Pancreas (tissue), 10 donors: ENCODE measurements at regions not wholly inside any gene's neighbourhood (a gene's known extent, or its start where the extent isn't known, plus 50 kb on each side); places are given as distances from the start of the nearest gene placed in this dataset.

Experiments
- ATAC-seq, 4 donors: fragments of 200-7000 bp; cut with Tn5 transposase; one replicate each; pipeline versions ENCODE4 v1.8.0 to v1.9.1; 2020; ENCODE audit warnings: mild to moderate bottlenecking in 4 of 4, moderate library complexity in 4 of 4
- DNase-seq, 6 donors: peaks; one replicate each; pipeline ENCODE4 v3.0.0-alpha.2; 2020
- FAIRE-seq: peaks from 2 replicates; lab custom pipeline; 2012; peaks lifted over from hg19 to GRCh38; lab: Jason Lieb, UNC
- H3K27ac ChIP-seq, 4 donors: fragments of 200-600 bp; sonication (generic); 1 replicate in 3 of 4; 2 replicates in 1 of 4; pipeline versions ENCODE4 v1.5.0 to v1.8.0; 2020
- H3K27me3 ChIP-seq, 4 donors: fragments of 200-600 bp; one replicate each; pipeline ENCODE4 v1.8.0; 2021
- H3K36me3 ChIP-seq, 3 donors: fragments of 200-600 bp; sonication (generic) in 1 of 3; one replicate each; pipeline versions ENCODE4 v1.5.0 to v1.8.0; 2020 to 2021
- H3K4me1 ChIP-seq, 3 donors: fragments of 200-600 bp; one replicate each; pipeline ENCODE4 v1.8.0; 2021
- H3K4me3 ChIP-seq, 4 donors: fragments of 200-600 bp; sonication (generic) in 2 of 4; one replicate each; pipeline versions ENCODE4 v1.5.0 to v1.8.0; 2020 to 2021
- H3K9me3 ChIP-seq, 4 donors: fragments of 200-600 bp; one replicate each; pipeline ENCODE4 v1.8.0; 2021
- CTCF ChIP-seq, 4 donors: fragments of 200-600 bp; sonication (generic) in 3 of 4; IDR thresholded peaks; one replicate each; pipeline versions ENCODE4 v1.5.0 to v1.8.0; 2021; ENCODE audit warnings: antibody characterized with exemption in 4 of 4
- WGBS, 2 donors: extraction: QIAGEN DNeasy Blood & Tissue Kit; methylation state at CpG; one replicate each; pipeline ENCODE4 v1.1.7; 2013; 5-methylcytosine and 5-hydroxymethylcytosine counted together
- intact Hi-C, 3 donors: fragments of 100-400 bp; cut with DNase I; formaldehyde crosslinking; loops; one replicate each; pipeline versions ENCODE4 v1.11.1 to v1.14.2; 2022
- donor health status: healthy with polysubstance abuse.
- donor health status: DM: no; HTN: no; CAD: no; lungs with moderate emphysema.
- donor health status: DM: no; HTN: no; CAD: no.
- donor health status: control.
- donor health status: control.
- donor health status: Bipolar disorder and iron deficiency.
- donor health status: DM: yes; HTN: yes; CAD: no.
- donor health status: DM: no; HTN: no; CAD: no.
- donor health status: DM: no; HTN: no; CAD: no.
- donor health status: DM: yes; HTN: yes; CAD: no.

DNA sequence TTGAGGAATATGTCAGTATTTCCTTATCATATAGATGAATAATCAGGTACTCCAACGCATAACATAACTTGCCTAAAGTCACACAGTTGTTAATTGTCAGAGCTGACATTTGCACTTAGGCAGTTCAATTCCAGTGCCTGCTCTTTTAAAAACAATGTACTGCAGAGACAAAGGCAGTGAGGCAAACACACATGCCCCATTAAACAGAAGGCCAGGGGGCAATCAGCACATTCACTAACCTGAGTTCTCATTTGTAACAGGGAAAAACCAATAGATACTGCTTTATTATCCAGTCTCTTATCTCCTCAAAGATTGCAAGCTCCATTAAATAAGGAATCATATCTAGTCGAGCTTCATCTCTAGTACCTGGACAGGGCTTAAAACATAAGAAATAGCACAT, 1017.4 kb downstream of the SQOR start:
- no peak for FAIRE-seq
- no peaks in the 10 kb centered on the region for H3K27me3 ChIP-seq
- DNase-seq = no peak

GRCh38 chr15:46654993-46655392, 1020.2 kb downstream of the SQOR start:
- no peaks in the 10 kb centered on the region for H3K4me1 ChIP-seq
- DNase-seq = no peak
- no peak for FAIRE-seq
- no peak overlapping the region for H3K4me3 ChIP-seq
- no peaks in the 10 kb centered on the region for H3K27me3 ChIP-seq
- no peak overlapping the region for H3K27ac ChIP-seq
- no peaks in the 10 kb centered on the region for H3K9me3 ChIP-seq
- WGBS, 2 donors = 52 to 57% methylated on average over 2 of the region's 2 CpGs
- intact Hi-C loops = no loop called here
- no peak for ATAC-seq
- H3K36me3 ChIP-seq = no peaks in the 10 kb centered on the region
- no peak for TF ChIP-seq CTCF (IDR thresholded peaks at IDR 0.05)

More for the DNA sequence above, 1017.4 kb downstream of the SQOR start:
- 42 to 43% methylated on average over 2 of the region's 2 CpGs for WGBS, 2 donors
- no peak for TF ChIP-seq CTCF (IDR thresholded peaks at IDR 0.05)
- Histone ChIP-seq H3K27ac (no peak overlapping the region), H3K9me3 (no peaks in the 10 kb centered on the region), H3K4me1 (no peaks in the 10 kb centered on the region), H3K36me3 (no peaks in the 10 kb centered on the region), H3K4me3 (no peak overlapping the region)
- intact Hi-C loops = no loop called here
- ATAC-seq = no peak

DNA sequence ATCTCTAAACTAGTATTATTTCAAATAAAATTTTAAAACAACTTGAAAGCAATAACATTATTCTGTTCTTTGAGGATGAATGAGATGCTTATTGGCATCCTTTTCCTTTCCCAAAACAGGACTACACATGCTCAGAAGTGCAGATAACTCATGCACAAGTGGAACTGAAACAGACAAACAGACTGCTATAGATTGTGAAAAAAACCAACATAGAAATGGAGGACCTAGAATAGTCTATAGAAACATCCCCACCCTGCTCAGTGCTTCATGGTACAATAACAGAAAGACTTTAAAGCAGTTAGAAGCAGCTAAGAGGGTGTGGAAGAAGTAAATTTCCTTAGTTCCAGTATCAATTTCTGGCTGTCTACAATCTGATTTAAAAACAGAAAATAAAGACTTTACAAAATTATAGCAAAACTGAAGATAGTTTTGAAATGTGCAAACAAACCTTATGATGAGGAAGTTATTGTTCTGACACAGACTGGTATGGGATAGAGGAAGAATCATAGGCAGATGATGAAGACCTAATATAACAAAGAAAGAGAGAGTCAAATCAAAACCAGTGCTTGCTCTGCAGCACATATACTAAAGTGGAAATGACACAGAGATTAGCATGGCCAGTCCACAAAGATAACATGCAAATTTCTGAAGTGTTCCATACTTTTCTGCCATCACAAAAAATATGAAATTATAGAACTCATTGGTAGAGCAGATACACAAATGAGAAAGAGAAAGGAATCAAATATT, 1025.4 kb downstream of the SQOR start:
- no peak for DNase-seq

DNA sequence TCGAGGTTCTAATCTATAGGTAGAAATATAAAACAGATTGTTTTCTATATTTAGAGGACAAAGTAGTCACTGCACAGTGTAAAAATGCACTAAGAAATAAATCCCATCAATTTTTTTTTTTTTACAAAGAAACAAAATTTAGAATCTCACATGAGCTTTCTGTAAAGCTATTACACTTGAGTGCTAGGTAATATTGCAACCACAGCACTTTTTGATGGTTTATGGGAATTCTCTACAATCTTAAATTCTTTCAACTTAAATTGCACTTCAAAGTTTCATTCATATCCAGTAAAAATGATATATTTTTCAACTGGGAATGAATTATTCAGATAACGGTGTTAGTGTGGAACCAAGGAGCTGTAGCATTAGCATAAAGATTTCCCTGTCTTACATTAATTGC, 1035.4 kb downstream of the SQOR start:
- H3K27me3 ChIP-seq = no peaks in the 10 kb centered on the region
- H3K9me3 ChIP-seq = no peaks in the 10 kb centered on the region
- H3K4me3 ChIP-seq = no peak overlapping the region
- no peak for FAIRE-seq
- DNase-seq = no peak
- no peak for TF ChIP-seq CTCF (IDR thresholded peaks at IDR 0.05)
- 78 to 82% methylated on average over 2 of the region's 2 CpGs for WGBS, 2 donors
- no peaks in the 10 kb centered on the region for H3K4me1 ChIP-seq
- intact Hi-C loops = no loop called here
- ATAC-seq = no peak
- no peak overlapping the region for H3K27ac ChIP-seq
- no peaks in the 10 kb centered on the region for H3K36me3 ChIP-seq

More for the DNA sequence above, 1025.4 kb downstream of the SQOR start:
- FAIRE-seq (no peak), ATAC-seq (no peak)
- Histone ChIP-seq H3K36me3 (no peaks in the 10 kb centered on the region), H3K27ac (no peak overlapping the region), H3K27me3 (no peaks in the 10 kb centered on the region), H3K9me3 (no peaks in the 10 kb centered on the region), H3K4me3 (no peak overlapping the region), H3K4me1 (no peaks in the 10 kb centered on the region)
- intact Hi-C loops = no loop called here
- no peak for TF ChIP-seq CTCF (IDR thresholded peaks at IDR 0.05)

DNA sequence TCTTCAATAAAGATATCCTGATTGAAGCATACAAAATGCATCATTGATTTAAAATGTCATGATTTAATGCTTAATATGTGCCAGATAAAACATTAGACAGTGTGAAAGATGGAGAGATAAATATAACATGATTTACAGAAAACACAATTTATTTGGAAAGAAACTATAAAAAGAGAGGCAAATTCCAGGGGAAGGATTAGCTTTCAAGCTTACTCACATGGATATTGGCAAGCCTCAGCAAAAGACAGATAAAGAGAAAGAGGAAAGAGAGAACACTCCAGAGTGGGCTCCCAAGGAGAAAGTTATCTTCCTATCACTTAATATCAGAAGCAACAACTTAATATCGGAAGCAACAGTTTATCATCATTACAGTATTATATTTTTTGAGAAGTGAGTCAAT, 1036.5 kb downstream of the SQOR start:
- FAIRE-seq (no peak), ATAC-seq (no peak)
- TF ChIP-seq CTCF (IDR thresholded peaks at IDR 0.05) = no peak

More for the DNA sequence above, 1036.5 kb downstream of the SQOR start:
- no peak for DNase-seq
- H3K36me3 ChIP-seq = no peaks in the 10 kb centered on the region
- no peaks in the 10 kb centered on the region for H3K9me3 ChIP-seq
- no peak overlapping the region for H3K4me3 ChIP-seq
- intact Hi-C loops = no loop called here
- H3K4me1 ChIP-seq = no peaks in the 10 kb centered on the region
- H3K27me3 ChIP-seq = no peaks in the 10 kb centered on the region
- no peak overlapping the region for H3K27ac ChIP-seq
- 71% methylated on average over 1 of the region's 1 CpG for WGBS, 2 donors
